Upper lobe of right lung (tissue), 1 donor: ENCODE measurements at regions not wholly inside any gene's neighbourhood (a gene's known extent, or its start where the extent isn't known, plus 50 kb on each side); places are given as distances from the start of the nearest gene placed in this dataset.

Experiments
- ATAC-seq: fragments of 200-7000 bp; cut with Tn5 transposase; one replicate; pipeline ENCODE4 v1.9.1; 2020; ENCODE audit warnings: mild to moderate bottlenecking, moderate library complexity
- DNase-seq: peaks from one replicate; pipeline ENCODE4 v3.0.0-alpha.2; 2020
- H3K27ac ChIP-seq: fragments of 200-600 bp; one replicate; pipeline ENCODE4 v1.8.0; 2022
- H3K27me3 ChIP-seq: fragments of 200-600 bp; one replicate; pipeline ENCODE4 v1.8.0; 2022; ENCODE audit warnings: mild to moderate bottlenecking
- H3K36me3 ChIP-seq: fragments of 200-600 bp; one replicate; pipeline ENCODE4 v1.8.0; 2022
- H3K4me1 ChIP-seq: fragments of 200-600 bp; one replicate; pipeline ENCODE4 v1.8.0; 2022
- H3K4me3 ChIP-seq: fragments of 200-600 bp; one replicate; pipeline ENCODE4 v1.8.0; 2022; ENCODE audit warnings: mild to moderate bottlenecking
- H3K9me3 ChIP-seq: fragments of 200-600 bp; one replicate; pipeline ENCODE4 v1.8.0; 2022
- CTCF ChIP-seq: fragments of 200-600 bp; IDR thresholded peaks from one replicate; pipeline ENCODE4 v1.8.0; 2022; ENCODE audit warnings: antibody characterized with exemption
- intact Hi-C: fragments of 100-400 bp; cut with DNase I; formaldehyde crosslinking; loops from one replicate; pipeline ENCODE4 v1.11.0; 2022
- donor health status: DM: no; HTN: yes; CAD: no; lungs with severe emphysema.

DNA sequence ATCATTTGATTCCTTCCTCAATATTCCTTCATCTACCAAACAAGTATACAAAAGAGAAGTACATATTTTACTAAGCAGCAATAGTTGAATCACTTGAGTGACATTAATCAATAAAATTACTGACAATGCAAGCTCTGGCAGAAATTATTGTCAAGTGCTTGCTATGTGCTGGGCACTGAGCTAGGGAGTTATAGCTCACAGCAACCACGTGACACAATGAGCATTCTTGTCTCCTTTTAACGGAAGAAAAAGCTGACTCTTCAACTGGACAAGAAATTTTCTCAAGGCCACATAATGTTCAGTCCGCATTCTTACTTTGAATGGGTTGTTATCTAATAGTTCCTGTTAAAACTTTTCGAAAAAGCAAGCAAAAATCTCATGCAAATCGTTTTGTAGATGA, 500.1 kb downstream of the PYDC2 start:
- Histone ChIP-seq H3K27me3 (no peaks in the 10 kb centered on the region), H3K9me3 (no peaks in the 10 kb centered on the region), H3K36me3 (no peaks in the 10 kb centered on the region), H3K4me3 (no peak overlapping the region), H3K27ac (no peak overlapping the region), H3K4me1 (no peaks in the 10 kb centered on the region)
- DNase-seq: no peak
- intact Hi-C loops: no loop called here
- ATAC-seq: no peak
- TF ChIP-seq CTCF: no peak

GRCh38 chr3:191961529-191961928, 500.6 kb downstream of the PYDC2 start:
- no peak for TF ChIP-seq CTCF
- H3K4me1 ChIP-seq: no peaks in the 10 kb centered on the region
- intact Hi-C loops: no loop called here
- ATAC-seq: no peak
- no peaks in the 10 kb centered on the region for H3K9me3 ChIP-seq
- no peak for DNase-seq
- no peaks in the 10 kb centered on the region for H3K36me3 ChIP-seq
- H3K27me3 ChIP-seq: no peaks in the 10 kb centered on the region
- no peak overlapping the region for H3K4me3 ChIP-seq
- H3K27ac ChIP-seq: no peak overlapping the region

GRCh38 chr3:191962324-191962723, 501.4 kb downstream of the PYDC2 start:
- Histone ChIP-seq H3K27me3 (no peaks in the 10 kb centered on the region), H3K27ac (no peak overlapping the region), H3K9me3 (no peaks in the 10 kb centered on the region), H3K36me3 (no peaks in the 10 kb centered on the region), H3K4me1 (no peaks in the 10 kb centered on the region), H3K4me3 (no peak overlapping the region)
- no peak for ATAC-seq
- intact Hi-C loops: no loop called here
- no peak for DNase-seq
- TF ChIP-seq CTCF: no peak

GRCh38 chr3:191963182-191963581, 502.2 kb downstream of the PYDC2 start:
- intact Hi-C loops: no loop called here
- no peaks in the 10 kb centered on the region for H3K27me3 ChIP-seq
- no peak overlapping the region for H3K4me3 ChIP-seq
- H3K27ac ChIP-seq: no peak overlapping the region
- no peaks in the 10 kb centered on the region for H3K4me1 ChIP-seq
- H3K9me3 ChIP-seq: no peaks in the 10 kb centered on the region
- no peak for ATAC-seq
- DNase-seq: no peak
- no peak for TF ChIP-seq CTCF
- no peaks in the 10 kb centered on the region for H3K36me3 ChIP-seq

GRCh38 chr3:191966556-191966955, 505.6 kb downstream of the PYDC2 start:
- Histone ChIP-seq H3K9me3 (no peaks in the 10 kb centered on the region), H3K4me3 (no peak overlapping the region), H3K4me1 (no peaks in the 10 kb centered on the region), H3K27me3 (no peaks in the 10 kb centered on the region), H3K27ac (no peak overlapping the region), H3K36me3 (no peaks in the 10 kb centered on the region)
- ATAC-seq (no peak), DNase-seq (no peak)
- intact Hi-C loops: no loop called here
- no peak for TF ChIP-seq CTCF

- H3K4me3 ChIP-seq: no peak overlapping the region
- intact Hi-C loops: no loop called here
- H3K36me3 ChIP-seq: no peaks in the 10 kb centered on the region
- DNase-seq (no peak), ATAC-seq (no peak)
- no peak for TF ChIP-seq CTCF
- no peaks in the 10 kb centered on the region for H3K4me1 ChIP-seq
- no peak overlapping the region for H3K27ac ChIP-seq
- no peaks in the 10 kb centered on the region for H3K9me3 ChIP-seq
- no peaks in the 10 kb centered on the region for H3K27me3 ChIP-seq
These were observed 507.3 kb downstream of the PYDC2 start for GRCh38 chr3:191968299-191968698.
